ENCODE measurements at regions not wholly inside any gene's neighbourhood (a gene's known extent, or its start where the extent isn't known, plus 50 kb on each side); places are given as distances from the start of the nearest gene placed in this dataset.

- intact Hi-C loops (cut with micrococcal nuclease): no loop called here
- no peak overlapping the region for H3K9ac ChIP-seq (ENCODE audit: low read length)
- no peak overlapping the region for H2AFZ ChIP-seq (ENCODE audit: low read depth, low read length, poor library complexity, severe bottlenecking)
- H3K27me3 ChIP-seq (ENCODE audit: insufficient read depth, low read length): peaks cover 58% of the 10 kb centered on the region
- ChIA-PET RAD21 (ENCODE audit: low non-redundant PET in 1 of 2, low total read pairs in 2 of 2, uncharacterized antibody in 2 of 2, unreplicated experiment in 2 of 2) (no interaction called here), POLR2A (no interaction called here), CTCF (no interaction called here)
- ATAC-seq (no peak), DNase-seq (ENCODE audit: low read depth, low spot score) (no peak)
- no peaks in the 10 kb centered on the region for H3K4me1 ChIP-seq (ENCODE audit: control insufficient read depth in 1 of 2, insufficient read depth in 2 of 2, low read length in 2 of 2)
- no peaks in the 10 kb centered on the region for H3K9me2 ChIP-seq (ENCODE audit: insufficient read depth)
- no peaks in the 10 kb centered on the region for H4K20me1 ChIP-seq (ENCODE audit: insufficient read depth)
- BruUV-seq (replicated peaks): no TSS peak
- H3K27ac ChIP-seq (ENCODE audit: low read depth, low read length): no peak overlapping the region
- no peak overlapping the region for H3K4me2 ChIP-seq (ENCODE audit: low read length)
- TF ChIP-seq POLR2A (IDR thresholded peaks at IDR 0.05; ENCODE audit: borderline replicate concordance, extremely low read depth, insufficient read depth, insufficient read length) (no peak), EGR1 (IDR thresholded peaks at IDR 0.05; ENCODE audit: low read depth) (no peak), YY1 (IDR thresholded peaks at IDR 0.05; ENCODE audit: extremely low read depth, insufficient replicate concordance, low read depth, low read length) (no peak), SIN3A (IDR thresholded peaks at IDR 0.05; ENCODE audit: low read depth) (no peak), ZNF274 (IDR thresholded peaks at IDR 0.05; ENCODE audit: low read depth, low read length) (no peak), TCF7L2 (IDR thresholded peaks at IDR 0.05; ENCODE audit: borderline replicate concordance, extremely low read depth, insufficient read depth, insufficient read length) (no peak), SRF (IDR thresholded peaks at IDR 0.05; ENCODE audit: low read depth) (no peak), CBX3 (IDR thresholded peaks at IDR 0.05; ENCODE audit: low read depth) (no peak), ELF1 (IDR thresholded peaks at IDR 0.05; ENCODE audit: borderline replicate concordance, low read depth) (no peak)
- TF ChIP-seq, protein P1, sequence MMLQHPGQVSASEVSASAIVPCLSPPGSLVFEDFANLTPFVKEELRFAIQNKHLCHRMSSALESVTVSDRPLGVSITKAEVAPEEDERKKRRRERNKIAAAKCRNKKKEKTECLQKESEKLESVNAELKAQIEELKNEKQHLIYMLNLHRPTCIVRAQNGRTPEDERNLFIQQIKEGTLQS (IDR thresholded peaks at IDR 0.05): no peak
- H3K79me2 ChIP-seq (ENCODE audit: insufficient read depth, low read length): no peaks in the 10 kb centered on the region
- H3K9me3 ChIP-seq (ENCODE audit: control insufficient read depth in 1 of 2, insufficient read depth in 1 of 2, low read depth in 1 of 2, low read length in 2 of 2): no peaks in the 10 kb centered on the region; a peak in 1 of 4 replicates
- H3K4me3 ChIP-seq (replicated peaks in 1 of 2; ENCODE audit: low read depth in 1 of 2, low read length in 2 of 2): no peak overlapping the region
- no peaks in the 10 kb centered on the region for H3K36me3 ChIP-seq (ENCODE audit: control insufficient read depth in 1 of 2, insufficient read depth in 2 of 2, low read length in 2 of 2)
Observed at GRCh38 chr22:49322861-49323622, 504.6 kb downstream of the BRD1 start.

- RAD21 ChIA-PET (ENCODE audit: low non-redundant PET in 1 of 2, low total read pairs in 2 of 2, uncharacterized antibody in 2 of 2, unreplicated experiment in 2 of 2): no interaction called here
- no peaks in the 10 kb centered on the region for H3K36me3 ChIP-seq (ENCODE audit: control insufficient read depth in 1 of 2, insufficient read depth in 2 of 2, low read length in 2 of 2)
- H3K4me1 ChIP-seq (ENCODE audit: control insufficient read depth in 1 of 2, insufficient read depth in 2 of 2, low read length in 2 of 2): no peaks in the 10 kb centered on the region
- no peaks in the 10 kb centered on the region for H3K9me2 ChIP-seq (ENCODE audit: insufficient read depth)
- ATAC-seq (no peak), DNase-seq (ENCODE audit: low read depth, low spot score) (no peak)
- no peaks in the 10 kb centered on the region for H4K20me1 ChIP-seq (ENCODE audit: insufficient read depth)
- H3K27me3 ChIP-seq (ENCODE audit: insufficient read depth, low read length): peaks cover 53% of the 10 kb centered on the region
- intact Hi-C loops (cut with micrococcal nuclease): no loop called here
- no peak overlapping the region for H2AFZ ChIP-seq (ENCODE audit: low read depth, low read length, poor library complexity, severe bottlenecking)
- CTCF ChIA-PET: no interaction called here
- H3K4me2 ChIP-seq (ENCODE audit: low read length): no peak overlapping the region
- H3K9me3 ChIP-seq (ENCODE audit: control insufficient read depth in 1 of 2, insufficient read depth in 1 of 2, low read depth in 1 of 2, low read length in 2 of 2): no peaks in the 10 kb centered on the region; a peak in 1 of 4 replicates
- H3K79me2 ChIP-seq (ENCODE audit: insufficient read depth, low read length): no peaks in the 10 kb centered on the region
- H3K27ac ChIP-seq (ENCODE audit: low read depth, low read length): no peak overlapping the region
- no peak overlapping the region for H3K9ac ChIP-seq (ENCODE audit: low read length)
- POLR2A ChIA-PET: no interaction called here
- no peak overlapping the region for H3K4me3 ChIP-seq (replicated peaks in 1 of 2; ENCODE audit: low read depth in 1 of 2, low read length in 2 of 2)
- BruUV-seq (replicated peaks): no TSS peak
- TF ChIP-seq EZH2 (IDR thresholded peaks at IDR 0.05) (no peak), SIN3A (IDR thresholded peaks at IDR 0.05; ENCODE audit: low read depth) (no peak), SP1 (IDR thresholded peaks at IDR 0.05; ENCODE audit: low read depth) (no peak), RAD21 (IDR thresholded peaks at IDR 0.05; ENCODE audit: low read depth) (no peak), ELF1 (IDR thresholded peaks at IDR 0.05; ENCODE audit: borderline replicate concordance, low read depth) (no peak), POLR2A (IDR thresholded peaks at IDR 0.05; ENCODE audit: borderline replicate concordance, extremely low read depth, insufficient read depth, insufficient read length) (no peak), POLR2AphosphoS5 (IDR thresholded peaks at IDR 0.05; ENCODE audit: low read depth, low read length) (no peak)
- TF ChIP-seq, protein P2, sequence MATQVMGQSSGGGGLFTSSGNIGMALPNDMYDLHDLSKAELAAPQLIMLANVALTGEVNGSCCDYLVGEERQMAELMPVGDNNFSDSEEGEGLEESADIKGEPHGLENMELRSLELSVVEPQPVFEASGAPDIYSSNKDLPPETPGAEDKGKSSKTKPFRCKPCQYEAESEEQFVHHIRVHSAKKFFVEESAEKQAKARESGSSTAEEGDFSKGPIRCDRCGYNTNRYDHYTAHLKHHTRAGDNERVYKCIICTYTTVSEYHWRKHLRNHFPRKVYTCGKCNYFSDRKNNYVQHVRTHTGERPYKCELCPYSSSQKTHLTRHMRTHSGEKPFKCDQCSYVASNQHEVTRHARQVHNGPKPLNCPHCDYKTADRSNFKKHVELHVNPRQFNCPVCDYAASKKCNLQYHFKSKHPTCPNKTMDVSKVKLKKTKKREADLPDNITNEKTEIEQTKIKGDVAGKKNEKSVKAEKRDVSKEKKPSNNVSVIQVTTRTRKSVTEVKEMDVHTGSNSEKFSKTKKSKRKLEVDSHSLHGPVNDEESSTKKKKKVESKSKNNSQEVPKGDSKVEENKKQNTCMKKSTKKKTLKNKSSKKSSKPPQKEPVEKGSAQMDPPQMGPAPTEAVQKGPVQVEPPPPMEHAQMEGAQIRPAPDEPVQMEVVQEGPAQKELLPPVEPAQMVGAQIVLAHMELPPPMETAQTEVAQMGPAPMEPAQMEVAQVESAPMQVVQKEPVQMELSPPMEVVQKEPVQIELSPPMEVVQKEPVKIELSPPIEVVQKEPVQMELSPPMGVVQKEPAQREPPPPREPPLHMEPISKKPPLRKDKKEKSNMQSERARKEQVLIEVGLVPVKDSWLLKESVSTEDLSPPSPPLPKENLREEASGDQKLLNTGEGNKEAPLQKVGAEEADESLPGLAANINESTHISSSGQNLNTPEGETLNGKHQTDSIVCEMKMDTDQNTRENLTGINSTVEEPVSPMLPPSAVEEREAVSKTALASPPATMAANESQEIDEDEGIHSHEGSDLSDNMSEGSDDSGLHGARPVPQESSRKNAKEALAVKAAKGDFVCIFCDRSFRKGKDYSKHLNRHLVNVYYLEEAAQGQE (IDR thresholded peaks at IDR 0.05; ENCODE audit: low read depth): no peak
Observed at GRCh38 chr22:49322231-49322630, 505.4 kb downstream of the BRD1 start.
